Peyer's patch (tissue), 4 donors: ENCODE measurements at regions not wholly inside any gene's neighbourhood (a gene's known extent, or its start where the extent isn't known, plus 50 kb on each side); places are given as distances from the start of the nearest gene placed in this dataset.

Experiments used
- CTCF ChIP-seq, 6 experiments: fragments of 450-650 bp in 4 of 6; fragments of 200-600 bp in 2 of 6; sonication (generic) in 1 of 6; IDR thresholded peaks; one replicate each; pipeline ENCODE4 v1.5.1; 2017 to 2019; ENCODE audit warnings: antibody characterized with exemption in 6 of 6, mild to moderate bottlenecking in 3 of 6, moderate library complexity in 1 of 6
- POLR2A ChIP-seq, 2 donors: fragments of 450-650 bp; IDR thresholded peaks; one replicate each; pipeline ENCODE4 v1.5.1; 2017; ENCODE audit warnings: antibody characterized with exemption in 2 of 2, mild to moderate bottlenecking in 2 of 2, moderate library complexity in 2 of 2

- TF ChIP-seq CTCF (IDR thresholded peaks at IDR 0.05) (no peak), POLR2A (IDR thresholded peaks at IDR 0.05) (no peak)
These were observed 2494.2 kb upstream of the PCDH20 start for GRCh38 chr13:63909726-63910375.
